ENCODE measurements at regions not wholly inside any gene's neighbourhood (a gene's known extent, or its start where the extent isn't known, plus 50 kb on each side); places are given as distances from the start of the nearest gene placed in this dataset.

- no peak overlapping the region; the same call in 1 of the 2 replicates for H3K27ac ChIP-seq
- TF ChIP-seq CTCF (conservative IDR thresholded peaks at IDR 0.05) = no peak
Measured at GRCh38 chr16:49017501-49017900, 264.1 kb downstream of the CBLN1 start.

GRCh38 chr16:49016461-49016860, 265.2 kb downstream of the CBLN1 start:
- TF ChIP-seq CTCF (conservative IDR thresholded peaks at IDR 0.05) = no peak
- H3K27ac ChIP-seq = peak overlapping the region; percentile 18; the same call in 1 of the 2 replicates

GRCh38 chr16:49015225-49015592, 266.4 kb downstream of the CBLN1 start:
- no peak overlapping the region for H3K27ac ChIP-seq
- no peak for TF ChIP-seq CTCF (conservative IDR thresholded peaks at IDR 0.05)

- no peak for TF ChIP-seq CTCF (conservative IDR thresholded peaks at IDR 0.05)
- H3K27ac ChIP-seq = no peak overlapping the region
Measured at GRCh38 chr16:49014277-49015224, 267.1 kb downstream of the CBLN1 start.

- no peak overlapping the region for H3K27ac ChIP-seq
- TF ChIP-seq CTCF (conservative IDR thresholded peaks at IDR 0.05) = no peak
Measured at GRCh38 chr16:49013727-49014080, 267.9 kb downstream of the CBLN1 start.

- H3K27ac ChIP-seq = no peak overlapping the region
- TF ChIP-seq CTCF (conservative IDR thresholded peaks at IDR 0.05) = no peak
Measured at GRCh38 chr16:49012961-49013726, 268.5 kb downstream of the CBLN1 start.

GRCh38 chr16:49011901-49012300, 269.7 kb downstream of the CBLN1 start:
- TF ChIP-seq CTCF (conservative IDR thresholded peaks at IDR 0.05) = no peak
- no peak overlapping the region for H3K27ac ChIP-seq
